ENCODE measurements at regions not wholly inside any gene's neighbourhood (a gene's known extent, or its start where the extent isn't known, plus 50 kb on each side); places are given as distances from the start of the nearest gene placed in this dataset.

DNA sequence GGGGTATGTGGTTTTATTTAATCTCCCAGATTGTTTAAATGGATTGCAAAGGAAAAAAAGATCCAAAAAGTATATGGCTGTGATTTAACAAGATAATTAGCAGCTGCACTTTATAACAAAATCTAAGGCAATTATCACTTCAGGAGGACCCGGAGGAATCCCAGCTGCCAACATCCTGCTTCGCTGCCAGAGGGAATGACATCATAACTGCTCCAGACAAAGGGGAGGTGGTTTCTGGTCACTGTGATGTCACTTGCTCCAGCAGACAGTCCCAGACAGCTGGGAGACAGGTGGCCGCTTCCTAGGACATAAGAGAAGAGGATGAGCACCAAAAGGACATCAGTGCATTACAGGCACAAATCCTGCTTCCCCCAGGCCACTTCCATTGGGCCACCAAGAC is 371.0 kb downstream of the BCOR start:
- TF ChIP-seq, protein P1, sequence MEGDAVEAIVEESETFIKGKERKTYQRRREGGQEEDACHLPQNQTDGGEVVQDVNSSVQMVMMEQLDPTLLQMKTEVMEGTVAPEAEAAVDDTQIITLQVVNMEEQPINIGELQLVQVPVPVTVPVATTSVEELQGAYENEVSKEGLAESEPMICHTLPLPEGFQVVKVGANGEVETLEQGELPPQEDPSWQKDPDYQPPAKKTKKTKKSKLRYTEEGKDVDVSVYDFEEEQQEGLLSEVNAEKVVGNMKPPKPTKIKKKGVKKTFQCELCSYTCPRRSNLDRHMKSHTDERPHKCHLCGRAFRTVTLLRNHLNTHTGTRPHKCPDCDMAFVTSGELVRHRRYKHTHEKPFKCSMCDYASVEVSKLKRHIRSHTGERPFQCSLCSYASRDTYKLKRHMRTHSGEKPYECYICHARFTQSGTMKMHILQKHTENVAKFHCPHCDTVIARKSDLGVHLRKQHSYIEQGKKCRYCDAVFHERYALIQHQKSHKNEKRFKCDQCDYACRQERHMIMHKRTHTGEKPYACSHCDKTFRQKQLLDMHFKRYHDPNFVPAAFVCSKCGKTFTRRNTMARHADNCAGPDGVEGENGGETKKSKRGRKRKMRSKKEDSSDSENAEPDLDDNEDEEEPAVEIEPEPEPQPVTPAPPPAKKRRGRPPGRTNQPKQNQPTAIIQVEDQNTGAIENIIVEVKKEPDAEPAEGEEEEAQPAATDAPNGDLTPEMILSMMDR (IDR thresholded peaks at IDR 0.05), result no peak
- no peak for TF ChIP-seq POLR2A (IDR thresholded peaks at IDR 0.05)

Measured in body of pancreas (tissue), 4 donors.